GM12892 (cell line): ENCODE measurements at regions not wholly inside any gene's neighbourhood (a gene's known extent, or its start where the extent isn't known, plus 50 kb on each side); places are given as distances from the start of the nearest gene placed in this dataset.

Experiments
- DNase-seq: peaks from one replicate; pipeline ENCODE4 v3.0.0; 2011; ENCODE audit not compliant: insufficient read length
- FAIRE-seq: peaks from 2 replicates; lab custom pipeline; 2011; peaks lifted over from hg19 to GRCh38; lab: Jason Lieb, UNC
- POLR2A ChIP-seq: IDR thresholded peaks from 2 replicates; pipeline ENCODE4 v1.6.1; 2011; ENCODE audit warnings: low read depth, low read length, control low read depth
- POLR2AphosphoS5 ChIP-seq: IDR thresholded peaks from 2 replicates; pipeline ENCODE4 v1.6.1; 2011; ENCODE audit warnings: low read depth, low read length, control low read depth
- TAF1 ChIP-seq: IDR thresholded peaks from 2 replicates; pipeline ENCODE4 v1.6.1; 2011; ENCODE audit warnings: low read depth, mild to moderate bottlenecking, control low read depth, low read length, borderline replicate concordance

DNA sequence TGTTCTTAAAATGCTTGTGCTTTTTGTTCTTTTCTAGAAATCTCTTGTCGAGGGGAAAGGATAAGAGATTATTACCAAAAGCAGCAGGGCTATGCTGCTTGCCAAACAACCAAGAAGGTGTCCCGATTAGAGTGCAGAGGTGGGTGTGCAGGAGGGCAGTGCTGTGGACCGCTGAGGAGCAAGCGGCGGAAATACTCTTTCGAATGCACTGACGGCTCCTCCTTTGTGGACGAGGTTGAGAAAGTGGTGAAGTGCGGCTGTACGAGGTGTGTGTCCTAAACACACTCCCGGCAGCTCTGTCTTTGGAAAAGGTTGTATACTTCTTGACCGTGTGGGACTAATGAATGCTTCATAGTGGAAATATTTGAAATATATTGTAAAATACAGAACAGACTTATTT lies 81.5 kb upstream of the PACRGL start:
- TF ChIP-seq TAF1: no peak
- TF ChIP-seq POLR2AphosphoS5: no peak
- no peak for TF ChIP-seq POLR2A
- no peak for DNase-seq
- no peak for FAIRE-seq

DNA sequence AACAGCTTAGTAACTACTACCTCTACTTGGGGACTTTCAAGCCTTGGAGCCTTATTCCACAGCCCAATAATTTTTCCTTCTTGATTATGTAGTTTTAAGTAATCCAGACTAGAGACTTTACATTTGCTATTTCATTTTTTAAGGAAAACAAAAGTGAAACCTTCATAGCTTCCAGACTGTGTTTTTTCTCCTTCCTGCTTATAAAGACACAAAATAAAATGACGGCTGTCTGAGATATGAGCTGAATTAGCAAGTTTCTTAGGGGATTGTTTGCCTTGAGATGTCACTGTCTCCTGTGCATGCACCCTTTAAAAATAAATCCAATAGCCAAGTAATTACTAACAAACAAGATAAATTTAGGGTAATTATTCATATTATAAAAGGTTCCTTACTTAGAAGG lies 78.8 kb upstream of the PACRGL start:
- DNase-seq (no peak), FAIRE-seq (no peak)
- TF ChIP-seq POLR2AphosphoS5: no peak
- no peak for TF ChIP-seq POLR2A
- TF ChIP-seq TAF1: no peak

DNA sequence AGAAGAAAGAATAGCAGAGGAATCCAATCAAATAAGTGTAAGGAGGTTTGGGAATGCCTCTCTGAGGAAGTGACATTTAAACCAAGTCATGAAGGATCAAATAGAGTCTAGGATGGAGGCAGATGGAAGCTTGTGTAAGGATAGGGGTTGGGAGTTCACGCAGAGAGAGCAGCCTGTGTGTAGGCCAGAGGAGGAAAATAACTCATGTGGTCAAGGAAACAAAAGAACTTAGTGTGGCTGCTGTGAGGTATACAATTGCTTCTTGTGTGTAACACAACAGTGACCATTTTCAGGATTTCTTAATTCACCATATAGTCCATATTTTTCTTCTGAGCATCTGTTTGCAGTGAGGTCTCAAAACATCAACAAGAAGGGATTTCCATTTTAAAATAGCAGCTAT lies 77.6 kb upstream of the PACRGL start:
- TF ChIP-seq TAF1 (no peak), POLR2AphosphoS5 (no peak)
- DNase-seq (no peak), FAIRE-seq (no peak)

DNA sequence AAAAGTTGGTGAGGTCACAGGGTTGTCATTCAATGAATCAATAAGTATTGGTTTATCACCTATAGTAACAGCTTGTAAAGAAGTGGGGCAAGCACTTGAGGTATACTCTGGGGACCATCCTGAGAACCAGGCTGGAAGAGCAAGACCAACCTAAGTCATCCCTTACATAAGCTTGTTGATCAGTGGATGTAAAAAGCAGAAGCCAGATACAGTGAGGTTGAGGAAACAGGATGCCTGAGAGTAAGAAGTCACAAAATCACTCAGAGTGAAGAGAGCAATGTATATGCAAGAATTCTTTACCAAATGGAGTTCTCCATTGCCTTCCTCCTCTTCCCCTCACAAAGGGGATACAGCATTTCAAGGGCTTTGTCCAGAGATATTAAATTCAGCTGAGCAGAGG lies 76.3 kb upstream of the PACRGL start:
- no peak for FAIRE-seq
- TF ChIP-seq POLR2A: no peak
- TF ChIP-seq POLR2AphosphoS5: no peak
- no peak for TF ChIP-seq TAF1
- no peak for DNase-seq

DNA sequence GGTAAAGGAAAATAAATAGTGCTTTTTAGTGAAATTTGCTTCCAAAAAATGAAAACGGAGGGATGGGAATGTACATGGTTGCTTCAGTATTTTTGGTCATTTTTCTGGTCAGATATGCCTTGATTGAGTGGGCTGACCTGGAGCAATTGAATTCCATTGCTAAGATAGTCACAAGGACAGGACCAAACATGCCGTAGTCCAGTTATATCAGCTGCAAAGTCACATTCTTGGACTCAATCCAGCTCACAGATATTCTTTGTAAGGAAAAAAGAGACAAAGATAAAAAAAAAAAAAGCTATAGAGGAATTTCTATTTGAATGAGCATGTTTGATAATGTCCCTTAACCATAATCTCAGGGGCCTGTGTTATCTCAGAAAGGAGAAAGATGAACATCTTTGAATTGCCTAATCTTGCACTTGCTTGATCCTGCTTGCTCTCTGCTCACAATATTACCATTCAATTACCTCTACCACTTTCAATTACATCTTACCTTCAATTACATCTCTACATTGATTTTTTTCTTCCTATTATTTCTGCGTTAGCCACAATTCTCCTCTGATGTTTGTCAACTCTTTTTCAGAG lies 75.4 kb upstream of the PACRGL start:
- TF ChIP-seq POLR2A (no peak), POLR2AphosphoS5 (no peak), TAF1 (no peak)
- no peak for FAIRE-seq
- no peak for DNase-seq

DNA sequence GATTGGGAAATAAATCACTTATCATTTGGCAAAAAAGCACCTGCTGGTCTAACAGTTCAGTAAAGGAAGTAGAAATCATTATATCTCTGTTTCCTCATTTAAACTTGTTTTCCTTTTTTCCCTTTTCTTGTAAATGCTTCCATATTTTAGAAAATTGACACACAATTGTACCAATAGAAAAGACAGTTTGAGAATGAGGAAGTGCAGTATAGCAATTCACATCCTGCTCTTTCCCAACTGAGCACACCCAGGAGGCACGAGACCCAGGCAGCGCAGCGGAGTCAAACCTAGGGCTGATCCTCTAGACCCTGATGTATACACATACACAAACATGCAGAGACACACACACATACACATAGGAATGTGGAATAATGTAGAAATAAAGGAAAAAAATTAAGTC lies 74.8 kb upstream of the PACRGL start:
- DNase-seq: no peak
- FAIRE-seq: no peak

DNA sequence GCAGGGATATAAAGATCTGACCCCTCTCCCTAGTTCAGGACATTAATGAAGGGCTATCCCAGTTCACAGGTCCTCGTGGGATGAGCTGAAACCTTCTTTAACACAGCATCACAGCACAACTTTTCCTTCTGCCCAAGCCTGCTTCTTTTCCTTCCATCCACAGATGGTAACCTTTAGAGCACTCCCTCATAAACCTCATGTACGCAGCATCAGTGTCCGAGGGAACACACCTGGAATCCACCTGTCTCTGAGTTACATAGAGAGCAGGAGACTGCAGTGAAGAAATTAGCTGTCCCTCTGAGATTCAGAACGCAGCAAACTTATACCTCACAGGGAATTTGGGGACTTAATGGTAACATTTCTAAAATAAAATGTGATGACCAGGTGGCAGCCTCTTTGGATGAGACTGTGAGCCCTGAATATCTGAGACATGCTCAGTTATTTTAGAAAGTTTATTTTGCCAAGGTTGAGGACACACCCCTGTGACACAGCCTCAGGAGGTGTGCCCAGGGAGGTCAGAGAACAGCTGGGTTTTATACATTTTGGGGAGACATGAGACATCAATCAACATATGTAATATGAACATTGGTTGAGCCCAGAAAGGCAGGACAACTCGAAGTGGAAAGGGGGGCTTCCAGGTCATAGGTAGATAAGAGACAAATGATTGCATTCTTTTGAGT lies 73.8 kb upstream of the PACRGL start:
- DNase-seq (no peak), FAIRE-seq (no peak)
- TF ChIP-seq POLR2AphosphoS5 (no peak), POLR2A (no peak), TAF1 (no peak)

More for the DNA sequence above, 74.8 kb upstream of the PACRGL start:
- TF ChIP-seq TAF1: no peak
- TF ChIP-seq POLR2AphosphoS5: no peak
- TF ChIP-seq POLR2A: no peak

DNA sequence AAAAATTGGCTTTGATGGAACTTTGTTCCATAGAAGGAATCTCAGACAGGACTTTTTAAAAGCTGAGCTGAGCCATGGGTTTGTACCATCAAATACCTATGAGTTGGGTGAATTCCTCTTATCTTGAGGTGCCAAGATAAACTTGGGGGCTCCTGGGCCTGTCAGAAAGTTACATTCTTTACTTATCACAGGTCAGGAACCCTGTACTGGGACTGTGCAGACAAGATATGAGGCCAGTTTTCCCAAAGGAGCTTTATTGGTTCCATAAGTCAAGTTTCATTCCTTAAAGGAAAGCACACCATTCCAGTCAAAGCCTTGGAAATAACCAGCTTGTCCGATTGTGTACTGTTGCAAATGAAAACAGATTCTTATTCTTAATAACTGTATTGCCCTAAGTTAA lies 72.4 kb upstream of the PACRGL start:
- DNase-seq: no peak
- TF ChIP-seq TAF1 (no peak), POLR2AphosphoS5 (no peak), POLR2A (no peak)
- no peak for FAIRE-seq

DNA sequence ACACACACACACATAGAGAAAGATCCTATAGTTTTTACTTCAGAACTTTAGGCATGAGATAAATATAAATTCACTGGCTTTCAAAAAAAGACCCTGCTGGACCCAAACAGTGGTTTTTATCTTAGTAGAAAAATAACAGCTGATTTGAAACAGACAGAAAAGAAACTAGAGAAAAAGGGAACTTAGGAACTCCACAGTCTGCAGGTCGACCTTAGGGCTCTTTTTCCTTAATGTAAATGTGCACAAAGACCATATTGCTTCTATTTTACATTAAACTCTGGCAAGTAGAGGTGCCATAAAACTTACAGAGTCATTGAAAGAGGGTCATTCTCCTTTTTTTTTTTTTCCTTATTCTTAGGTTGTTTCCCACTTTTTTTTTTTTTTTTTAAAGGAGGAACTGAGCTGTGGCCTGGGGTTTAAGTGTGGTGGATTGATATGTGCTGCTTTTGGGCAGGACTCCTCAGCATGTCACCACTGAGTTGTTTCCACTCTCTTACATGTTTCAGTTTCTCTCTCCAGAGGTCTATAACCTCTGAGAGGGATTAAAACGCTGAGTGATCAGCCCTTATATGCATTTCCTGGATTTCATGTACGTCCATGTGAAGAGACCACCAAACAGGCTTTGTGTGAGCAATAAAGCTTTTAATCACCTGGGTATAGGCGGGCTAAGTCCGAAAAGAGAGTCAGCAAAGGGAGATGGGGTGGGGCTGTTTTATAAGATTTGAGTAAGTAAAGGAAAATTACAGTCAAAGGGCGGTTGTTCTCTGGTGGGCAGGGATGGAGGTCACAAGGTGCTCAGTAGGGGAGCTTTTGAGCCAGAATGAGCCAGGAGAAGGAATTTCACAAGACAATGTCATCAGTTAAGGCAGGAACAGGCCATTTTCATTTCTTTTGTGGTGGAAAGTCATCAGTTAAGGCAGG lies 70.8 kb upstream of the PACRGL start:
- DNase-seq (no peak), FAIRE-seq (no peak)
- TF ChIP-seq POLR2A: no peak
- TF ChIP-seq POLR2AphosphoS5: no peak
- no peak for TF ChIP-seq TAF1

DNA sequence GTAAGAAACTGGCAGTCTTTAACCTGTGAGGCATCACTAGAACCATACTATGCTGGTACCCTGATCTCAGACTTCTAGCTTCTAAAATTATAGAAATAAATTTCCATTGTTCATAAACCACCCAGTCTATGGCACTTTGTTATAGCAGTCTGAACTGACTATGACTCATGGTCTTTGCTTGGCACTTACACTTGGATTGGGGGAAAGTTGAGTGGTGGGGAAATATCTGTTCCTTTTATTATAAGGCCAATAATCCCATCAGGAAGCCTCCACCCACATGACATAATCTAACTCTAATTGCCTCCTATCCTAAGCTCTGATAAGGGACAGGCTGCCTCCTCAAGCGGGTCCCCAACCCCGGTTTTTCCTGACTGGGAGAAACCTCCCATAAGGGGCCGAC lies 61.4 kb upstream of the PACRGL start:
- TF ChIP-seq POLR2A (no peak), TAF1 (no peak), POLR2AphosphoS5 (no peak)
- no peak for DNase-seq
- no peak for FAIRE-seq

DNA sequence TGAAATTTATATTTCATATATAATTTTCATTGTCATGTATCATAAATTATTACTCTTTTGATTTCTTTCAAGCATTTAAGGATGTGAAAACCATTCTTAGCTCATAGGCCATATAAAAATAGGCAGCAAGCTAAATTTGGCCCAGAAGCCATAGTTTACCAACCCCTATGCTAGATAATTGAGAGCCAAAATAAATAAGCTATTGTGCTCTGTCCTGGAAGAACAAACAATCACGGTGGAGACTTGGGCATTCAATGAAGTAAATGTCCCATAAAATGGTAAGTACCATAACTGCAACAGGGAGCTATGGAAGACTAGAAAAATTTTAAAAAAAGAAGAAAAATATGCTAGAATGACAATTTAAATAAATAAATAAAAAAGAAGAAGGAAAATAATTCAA lies 60.9 kb upstream of the PACRGL start:
- no peak for TF ChIP-seq TAF1
- TF ChIP-seq POLR2A: no peak
- TF ChIP-seq POLR2AphosphoS5: no peak
- no peak for FAIRE-seq
- no peak for DNase-seq

DNA sequence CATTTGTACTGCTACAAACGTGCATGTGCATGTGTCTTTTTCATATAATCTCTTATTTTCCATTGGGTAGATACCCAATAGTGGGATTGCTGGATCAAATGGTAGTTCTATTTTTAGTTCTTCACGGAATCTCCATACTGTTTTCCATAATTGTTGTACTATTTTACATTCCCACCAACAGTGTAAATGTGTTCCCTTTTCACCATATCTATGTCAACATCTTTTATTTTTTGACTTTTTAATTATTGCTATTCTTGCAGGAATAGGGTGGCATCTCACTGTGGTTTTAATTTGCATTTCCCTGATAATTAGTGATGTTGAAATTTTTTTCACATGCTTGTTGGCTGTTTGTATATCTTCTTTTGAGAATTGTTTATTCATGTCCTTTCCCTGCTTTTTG lies 59.3 kb upstream of the PACRGL start:
- FAIRE-seq: no peak
- TF ChIP-seq TAF1 (no peak), POLR2A (no peak), POLR2AphosphoS5 (no peak)
- no peak for DNase-seq

DNA sequence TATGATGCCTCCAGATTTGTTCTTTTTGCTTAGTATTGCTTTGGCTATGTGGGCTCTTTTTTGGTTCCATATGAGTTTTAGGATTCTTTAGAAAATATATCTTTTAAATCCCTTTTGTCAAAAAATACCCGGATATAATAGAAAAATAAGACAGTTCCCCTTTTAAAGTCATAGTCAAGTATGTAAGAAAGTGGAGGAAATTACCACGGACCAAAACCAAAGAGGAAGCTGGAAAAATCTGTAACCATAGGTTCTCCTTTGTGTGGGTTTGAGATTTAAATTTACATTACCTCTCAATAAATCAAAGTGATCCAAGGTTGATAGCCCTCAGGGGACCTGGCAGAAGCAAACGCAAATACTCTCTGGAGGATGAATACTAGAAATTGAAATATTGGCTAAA lies 58.3 kb upstream of the PACRGL start:
- TF ChIP-seq POLR2A: no peak
- TF ChIP-seq TAF1: no peak
- TF ChIP-seq POLR2AphosphoS5: no peak

More for the DNA sequence above, 58.3 kb upstream of the PACRGL start:
- no peak for FAIRE-seq
- no peak for DNase-seq
